ENCODE measurements at regions not wholly inside any gene's neighbourhood (a gene's known extent, or its start where the extent isn't known, plus 50 kb on each side); places are given as distances from the start of the nearest gene placed in this dataset.

DNA sequence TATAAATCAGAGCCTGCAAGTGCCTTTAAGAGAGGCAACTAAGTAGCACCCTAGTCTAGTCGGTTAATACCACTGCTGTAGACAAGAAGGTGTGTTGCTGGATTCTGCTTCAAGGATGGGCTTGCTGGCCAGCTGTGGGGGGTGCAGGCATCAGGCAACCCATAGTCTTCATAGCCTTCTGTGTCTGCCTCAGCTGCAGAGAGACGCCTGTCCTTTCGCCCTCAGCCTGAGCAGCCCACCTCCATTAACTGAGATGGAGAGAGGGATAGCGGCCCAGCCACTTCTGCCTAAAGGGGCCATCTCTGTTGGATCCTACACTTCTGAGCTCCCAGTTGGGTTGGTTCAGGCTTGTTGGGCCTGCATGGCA is 123.7 kb upstream of the MLIP start:
- TF ChIP-seq TAF1 (IDR thresholded peaks at IDR 0.05; ENCODE audit: borderline replicate concordance, low read depth, low read length), result no peak
- TF ChIP-seq POLR2A (IDR thresholded peaks at IDR 0.05; ENCODE audit: low read depth, low read length), result no peak

All from GM12892 (cell line).